Islet of Langerhans (tissue), 1 donor: ENCODE measurements at regions not wholly inside any gene's neighbourhood (a gene's known extent, or its start where the extent isn't known, plus 50 kb on each side); places are given as distances from the start of the nearest gene placed in this dataset.
"Not testable (repeated sequence)": the region's sequence is repeated elsewhere in the genome, so short reads cannot be mapped to it uniquely, and the experiment has no call there.

Source experiments
- FAIRE-seq: peaks from one replicate; lab custom pipeline; 2011; peaks lifted over from hg19 to GRCh38; lab: Jason Lieb, UNC

DNA sequence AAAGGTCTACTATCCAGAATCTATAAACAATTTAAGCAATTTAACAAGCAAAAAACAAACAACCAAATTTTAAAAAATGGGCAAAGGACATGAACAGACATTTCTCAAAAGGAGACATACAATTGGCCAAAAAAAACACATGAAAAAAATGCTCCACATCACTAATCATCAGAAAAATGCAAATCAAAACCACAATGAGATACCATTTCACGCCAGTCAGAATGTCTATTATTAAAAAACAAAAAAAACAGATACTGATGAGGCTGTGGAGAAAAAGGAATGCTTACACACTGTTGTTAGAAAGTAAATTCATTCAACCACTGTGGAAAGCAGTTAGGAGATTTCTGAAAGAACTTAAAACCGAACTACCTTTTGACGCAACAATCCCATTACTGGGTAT is 66.4 kb upstream of the SESTD1 start:
- FAIRE-seq, result no peak

- FAIRE-seq, result no peak
Measured at GRCh38 chr2:179322289-179322688, 57.7 kb upstream of the SESTD1 start.

DNA sequence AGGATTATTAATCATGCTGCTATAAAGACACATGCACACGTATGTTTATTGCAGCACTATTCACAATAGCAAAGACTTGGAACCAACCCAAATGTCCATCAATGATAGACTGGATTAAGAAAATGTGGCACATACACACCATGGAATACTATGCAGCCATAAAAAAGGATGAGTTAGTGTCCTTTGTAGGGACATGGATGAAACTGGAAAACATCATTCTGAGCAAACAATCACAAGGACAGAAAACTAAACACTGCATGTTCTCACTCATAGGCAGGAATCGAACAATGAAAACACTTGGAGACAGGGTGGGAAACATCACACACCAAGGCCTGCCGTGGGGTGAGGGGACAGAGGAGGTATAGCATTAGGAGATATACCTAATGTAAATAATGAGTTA is 56.4 kb upstream of the SESTD1 start:
- FAIRE-seq, result not testable (repeated sequence)

- not testable (repeated sequence) for FAIRE-seq
Measured at GRCh38 chr2:179314729-179315128, 50.1 kb upstream of the SESTD1 start.
